K562 (cell line): ENCODE measurements at regions not wholly inside any gene's neighbourhood (a gene's known extent, or its start where the extent isn't known, plus 50 kb on each side); places are given as distances from the start of the nearest gene placed in this dataset.

Experiments used
- CREB1 ChIP-seq, 2 experiments: sonication (generic) in 1 of 2; formaldehyde crosslinking in 1 of 2; IDR thresholded peaks; 2 replicates each; pipeline versions ENCODE4 v1.6.1 to v1.8.0; 2012 to 2022; ENCODE audit warnings: inconsistent platforms in 1 of 2, mild to moderate bottlenecking in 1 of 2, missing genetic modification reagents in 1 of 2, moderate library complexity in 1 of 2
- CTCF ChIP-seq, 3 experiments: IDR thresholded peaks in 2 of 3; conservative IDR thresholded peaks in 1 of 3; 2 replicates each; pipeline ENCODE4 v1.5.1; 2011 to 2012; ENCODE audit warnings: low read length in 3 of 3, mild to moderate bottlenecking in 3 of 3, control low read depth in 2 of 3, improper control_type of control experiment in 1 of 3, inconsistent platforms in 1 of 3, low read depth in 1 of 3, mixed read lengths in 1 of 3, moderate library complexity in 1 of 3; ENCODE audit not compliant: insufficient read depth in 2 of 3
- EZH2 ChIP-seq: IDR thresholded peaks from 2 replicates; pipeline ENCODE4 v1.6.1; 2012; ENCODE audit warnings: low read depth, mild to moderate bottlenecking, inconsistent platforms, low read length, borderline replicate concordance
- FOXK2 ChIP-seq, 2 experiments: fragments of 450-650 bp; IDR thresholded peaks in 1 of 2; conservative IDR thresholded peaks in 1 of 2; 2 replicates each; pipeline ENCODE4 v1.6.1; 2016; ENCODE audit warnings: low read depth in 2 of 2, mild to moderate bottlenecking in 1 of 2
- KAT7 ChIP-seq: sonication (generic); formaldehyde crosslinking; IDR thresholded peaks from 2 replicates; pipeline ENCODE4 v1.8.0; 2022; ENCODE audit warnings: missing genetic modification reagents, mild to moderate bottlenecking, borderline replicate concordance
- SIX5 ChIP-seq, 2 experiments: IDR thresholded peaks; 2 replicates each; pipeline ENCODE4 v1.6.1; 2011; ENCODE audit warnings: low read length in 2 of 2, borderline replicate concordance in 1 of 2, low read depth in 1 of 2, mild to moderate bottlenecking in 1 of 2, moderate library complexity in 1 of 2; ENCODE audit not compliant: insufficient read depth in 1 of 2
- TAF1 ChIP-seq: IDR thresholded peaks from 2 replicates; pipeline ENCODE4 v1.6.1; 2011; ENCODE audit warnings: mild to moderate bottlenecking, low read length, moderate library complexity; ENCODE audit not compliant: insufficient read depth, control insufficient read depth, severe bottlenecking; ENCODE audit errors: extremely low read depth
- TSHZ1 ChIP-seq: fragments of 250-450 bp; sonication (Bioruptor Pico); IDR thresholded peaks from 2 replicates; pipeline ENCODE4 v1.4.0; 2020; ENCODE audit warnings: mild to moderate bottlenecking, moderate library complexity
- ZBTB8A ChIP-seq: fragments of 450-650 bp; IDR thresholded peaks from 2 replicates; pipeline ENCODE4 v1.6.1; 2018; ENCODE audit warnings: mild to moderate bottlenecking, moderate library complexity; ENCODE audit not compliant: partially characterized antibody
- ZNF121 ChIP-seq: sonication (generic); formaldehyde crosslinking; conservative IDR thresholded peaks from 2 replicates; pipeline ENCODE4 v1.8.0; 2022; ENCODE audit warnings: missing genetic modification reagents
- ZNF347 ChIP-seq: fragments of 450-650 bp; formaldehyde crosslinking; IDR thresholded peaks from 2 replicates; pipeline ENCODE4 v1.4.0; 2020; ENCODE audit warnings: low read depth, mild to moderate bottlenecking, moderate library complexity

- TF ChIP-seq CREB1 (IDR thresholded peaks at IDR 0.05) (no peak), CREB1 (CRISPR knock-in tag; IDR thresholded peaks at IDR 0.05) (no peak), KAT7 (no peak), ZNF121 (CRISPR knock-in tag) (no peak), EZH2 (no peak), ZNF347 (CRISPR knock-in tag) (no peak), SIX5 (IDR thresholded peaks at IDR 0.05; ENCODE audit: borderline replicate concordance in 1 of 2, insufficient read depth in 1 of 2, low read depth in 1 of 2, low read length in 2 of 2) (no peak), TSHZ1 (no peak), CTCF (IDR thresholded peaks at IDR 0.05 in 2 of 3, conservative IDR thresholded peaks at IDR 0.05 in 1 of 3; ENCODE audit: insufficient read depth in 2 of 3, low read depth in 1 of 3, low read length in 3 of 3) (no peak), TAF1 (no peak), FOXK2 (conservative IDR thresholded peaks at IDR 0.05 in 1 of 2, IDR thresholded peaks at IDR 0.05 in 1 of 2; ENCODE audit: low read depth in 2 of 2) (no peak), ZBTB8A (no peak)
These were observed 155.9 kb downstream of the DLEU7 start for GRCh38 chr13:50687545-50687944.
